Transverse colon (tissue), 4 donors: ENCODE measurements at regions not wholly inside any gene's neighbourhood (a gene's known extent, or its start where the extent isn't known, plus 50 kb on each side); places are given as distances from the start of the nearest gene placed in this dataset.

Experiments
- EP300 ChIP-seq: sonication (generic); formaldehyde crosslinking; IDR thresholded peaks from one replicate; pipeline ENCODE4 v1.6.1; 2017; ENCODE audit warnings: antibody characterized with exemption, low read depth
- POLR2A ChIP-seq: fragments of 450-650 bp; IDR thresholded peaks from one replicate; pipeline ENCODE4 v1.6.1; 2016; ENCODE audit warnings: antibody characterized with exemption, mild to moderate bottlenecking, moderate library complexity
- POLR2AphosphoS5 ChIP-seq, 3 donors: sonication (generic); formaldehyde crosslinking; IDR thresholded peaks; one replicate each; pipeline ENCODE4 v1.6.1; 2016; ENCODE audit warnings: antibody characterized with exemption in 3 of 3
- TF ChIP-seq, protein P1 (sequence below), 5 experiments: fragments of 200-600 bp in 3 of 5; fragments of 450-650 bp in 2 of 5; sonication (generic) in 3 of 5; IDR thresholded peaks; 1 replicate in 2 of 5; 2 replicates in 3 of 5; pipeline ENCODE4 v1.5.1; 2016 to 2017; ENCODE audit warnings: antibody characterized with exemption in 5 of 5, inconsistent platforms in 3 of 5, mild to moderate bottlenecking in 2 of 5, moderate library complexity in 1 of 5

DNA sequence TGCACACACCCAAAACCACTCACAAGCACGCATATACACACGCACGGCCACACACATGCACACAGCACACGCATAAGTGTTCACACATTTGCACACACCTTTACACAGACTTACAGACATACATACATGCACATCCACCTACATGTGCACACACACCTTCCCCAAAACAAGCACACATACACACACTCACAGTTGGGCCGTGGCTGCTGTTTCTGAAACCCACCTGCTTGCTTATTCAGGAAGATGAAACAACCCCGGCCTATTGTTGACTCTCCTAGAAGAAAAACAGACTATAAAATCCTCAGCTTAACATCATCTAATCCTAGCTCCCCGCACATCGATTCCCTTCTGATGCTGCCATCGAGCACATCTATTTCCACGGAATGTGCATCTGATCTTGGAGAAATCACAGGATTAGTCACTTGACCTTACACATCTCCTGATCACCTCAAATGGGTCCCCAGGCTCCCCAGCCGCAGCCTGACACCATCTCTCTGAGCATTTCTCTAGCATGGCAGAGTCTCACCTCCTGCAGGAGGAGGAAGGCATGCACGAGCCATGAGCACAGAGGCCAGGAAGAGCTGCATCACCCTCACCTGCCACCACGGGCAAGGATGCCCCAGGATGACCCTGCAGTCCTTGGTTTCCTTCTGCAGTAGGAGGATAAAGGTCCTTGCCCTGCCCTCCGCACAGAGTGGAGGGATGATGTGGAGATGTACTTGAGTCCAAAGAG lies 105.8 kb upstream of the CDH5 start:
- TF ChIP-seq, protein P1, sequence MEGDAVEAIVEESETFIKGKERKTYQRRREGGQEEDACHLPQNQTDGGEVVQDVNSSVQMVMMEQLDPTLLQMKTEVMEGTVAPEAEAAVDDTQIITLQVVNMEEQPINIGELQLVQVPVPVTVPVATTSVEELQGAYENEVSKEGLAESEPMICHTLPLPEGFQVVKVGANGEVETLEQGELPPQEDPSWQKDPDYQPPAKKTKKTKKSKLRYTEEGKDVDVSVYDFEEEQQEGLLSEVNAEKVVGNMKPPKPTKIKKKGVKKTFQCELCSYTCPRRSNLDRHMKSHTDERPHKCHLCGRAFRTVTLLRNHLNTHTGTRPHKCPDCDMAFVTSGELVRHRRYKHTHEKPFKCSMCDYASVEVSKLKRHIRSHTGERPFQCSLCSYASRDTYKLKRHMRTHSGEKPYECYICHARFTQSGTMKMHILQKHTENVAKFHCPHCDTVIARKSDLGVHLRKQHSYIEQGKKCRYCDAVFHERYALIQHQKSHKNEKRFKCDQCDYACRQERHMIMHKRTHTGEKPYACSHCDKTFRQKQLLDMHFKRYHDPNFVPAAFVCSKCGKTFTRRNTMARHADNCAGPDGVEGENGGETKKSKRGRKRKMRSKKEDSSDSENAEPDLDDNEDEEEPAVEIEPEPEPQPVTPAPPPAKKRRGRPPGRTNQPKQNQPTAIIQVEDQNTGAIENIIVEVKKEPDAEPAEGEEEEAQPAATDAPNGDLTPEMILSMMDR (IDR thresholded peaks at IDR 0.05): no peak
- TF ChIP-seq POLR2A (no peak), EP300 (no peak), POLR2AphosphoS5 (IDR thresholded peaks at IDR 0.05) (no peak)
